Activated naive CD8-positive, alpha-beta T cell (primary cell): ENCODE measurements at regions not wholly inside any gene's neighbourhood (a gene's known extent, or its start where the extent isn't known, plus 50 kb on each side); places are given as distances from the start of the nearest gene placed in this dataset.
A peak's percentile ranks its signal among the peaks of the same experiment; 100 is the strongest.

Experiments used
- H3K27ac Mint-ChIP-seq: one replicate; pipeline ENCODE4 v1.8.0; 2021; ENCODE audit warnings: mixed read lengths
- H3K27me3 Mint-ChIP-seq: one replicate; pipeline ENCODE4 v1.8.0; 2021; ENCODE audit warnings: mixed read lengths
- H3K36me3 Mint-ChIP-seq: one replicate; pipeline ENCODE4 v1.8.0; 2021; ENCODE audit warnings: mixed read lengths
- H3K4me1 Mint-ChIP-seq: one replicate; pipeline ENCODE4 v1.8.0; 2021; ENCODE audit warnings: low read depth, mixed read lengths
- H3K4me3 Mint-ChIP-seq: one replicate; pipeline ENCODE4 v1.8.0; 2021; ENCODE audit warnings: mild to moderate bottlenecking, mixed read lengths
- H3K9me3 Mint-ChIP-seq: one replicate; pipeline ENCODE4 v1.8.0; 2021; ENCODE audit warnings: low read depth, mixed read lengths

GRCh38 chr6:41469156-41470028, 76.8 kb upstream of the FOXP4 start:
- H3K9me3 Mint-ChIP-seq, result no peaks in the 10 kb centered on the region
- peaks cover 33% of the 10 kb centered on the region for H3K27me3 Mint-ChIP-seq
- H3K27ac Mint-ChIP-seq, result no peak overlapping the region
- peaks cover 6% of the 10 kb centered on the region for H3K4me1 Mint-ChIP-seq
- no peaks in the 10 kb centered on the region for H3K36me3 Mint-ChIP-seq
- peak overlapping the region; percentile 86 for H3K4me3 Mint-ChIP-seq

DNA sequence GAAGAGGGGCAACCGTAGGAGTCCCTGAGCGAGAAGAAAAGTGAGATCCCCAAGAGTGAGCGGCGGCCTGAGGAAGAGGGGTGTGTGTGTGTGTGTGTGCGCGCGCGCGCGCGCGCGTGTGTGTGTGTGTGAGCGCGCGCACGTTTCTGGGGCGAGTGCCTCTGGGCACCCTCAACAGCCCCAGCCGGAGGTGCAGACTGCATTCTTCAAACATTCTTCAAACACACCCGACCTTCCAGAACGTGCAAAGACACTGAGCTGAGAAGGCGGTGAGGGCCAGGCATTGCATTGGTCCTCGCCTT, 76.2 kb upstream of the FOXP4 start:
- Mint-ChIP-seq H3K27me3 (peaks cover 33% of the 10 kb centered on the region), H3K27ac (no peak overlapping the region), H3K36me3 (no peaks in the 10 kb centered on the region), H3K4me3 (peak overlapping the region; percentile 86), H3K4me1 (peaks cover 6% of the 10 kb centered on the region), H3K9me3 (no peaks in the 10 kb centered on the region)

DNA sequence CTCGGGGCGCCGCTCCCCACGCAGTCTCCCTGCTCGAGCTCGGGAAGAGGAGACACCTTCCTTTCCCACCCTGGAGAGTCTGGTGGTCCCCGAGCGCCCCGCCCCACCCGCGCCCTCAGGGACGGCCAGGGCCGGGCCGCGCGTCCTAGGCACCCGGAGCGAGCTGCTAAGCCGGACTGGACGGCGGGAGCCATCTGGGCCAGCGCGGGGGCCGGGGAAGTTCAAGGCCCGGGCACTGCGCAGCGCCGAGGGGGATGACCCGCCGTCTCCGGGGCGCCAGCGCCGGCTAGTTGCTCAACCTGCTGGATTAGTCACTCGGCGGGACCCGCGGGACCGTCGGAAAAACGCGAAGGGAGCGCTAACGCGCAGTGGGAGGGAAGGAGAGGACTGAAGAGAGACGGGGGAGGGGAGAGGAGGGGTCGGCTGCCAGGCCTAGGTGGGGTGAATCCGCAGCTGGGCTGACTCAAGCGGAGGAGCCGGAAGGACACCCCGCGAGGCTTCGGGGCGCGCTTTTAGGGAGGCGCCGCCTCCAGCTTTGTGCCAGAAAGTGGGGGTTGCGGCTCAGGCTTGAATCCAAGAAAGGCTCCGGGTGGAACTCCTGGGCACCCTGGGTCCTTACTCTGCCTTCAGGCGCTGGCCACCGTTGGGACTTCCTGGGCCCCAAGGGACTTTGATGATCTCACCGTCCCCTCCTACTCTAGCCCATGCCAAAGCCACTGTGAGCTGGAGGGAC, 75.7 kb upstream of the FOXP4 start:
- peaks cover 34% of the 10 kb centered on the region for H3K27me3 Mint-ChIP-seq
- H3K4me1 Mint-ChIP-seq, result peaks cover 6% of the 10 kb centered on the region
- no peaks in the 10 kb centered on the region for H3K36me3 Mint-ChIP-seq
- peak overlapping the region; percentile 86 for H3K4me3 Mint-ChIP-seq
- no peaks in the 10 kb centered on the region for H3K9me3 Mint-ChIP-seq
- H3K27ac Mint-ChIP-seq, result no peak overlapping the region

DNA sequence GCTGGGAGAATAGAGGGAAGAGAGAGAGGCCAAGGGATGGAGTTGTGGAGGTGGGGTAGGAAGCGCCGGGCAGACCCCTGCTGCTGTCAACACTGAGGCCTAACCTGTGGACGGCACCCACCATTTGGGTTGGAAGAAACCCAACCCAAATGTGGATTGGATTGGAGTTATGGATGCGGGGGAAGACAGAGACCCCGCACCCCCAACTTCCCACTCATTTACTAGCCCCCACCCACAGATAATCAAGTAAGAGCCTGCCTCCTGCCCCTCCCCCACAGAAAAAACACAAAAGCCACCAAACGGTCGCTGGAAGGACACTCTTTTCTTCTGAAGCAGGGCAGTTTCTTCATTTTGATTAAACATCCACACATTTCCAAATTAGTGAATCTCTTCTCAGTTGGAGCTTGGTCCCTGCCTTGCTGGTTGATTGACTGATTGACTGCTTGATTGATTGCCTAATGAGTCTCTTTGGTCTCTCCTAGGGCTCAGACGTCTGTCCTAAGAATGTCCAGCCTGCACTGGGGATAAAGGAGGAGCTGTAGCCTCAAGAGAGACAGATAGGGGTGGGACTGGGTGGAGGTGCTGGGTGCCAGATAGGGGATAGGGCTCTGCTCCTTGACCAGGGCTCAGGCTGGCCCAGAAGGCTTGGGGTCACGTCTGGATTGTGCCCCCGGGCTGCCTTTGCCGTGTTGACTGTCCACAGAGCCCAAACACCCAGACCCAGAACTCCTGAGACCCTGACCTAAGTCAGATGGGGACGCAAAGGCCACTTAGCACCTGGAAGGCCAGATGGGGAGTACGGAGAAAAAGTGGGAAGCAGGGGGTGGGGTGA, 74.9 kb upstream of the FOXP4 start:
- H3K4me3 Mint-ChIP-seq, result peak overlapping the region; percentile 18
- H3K36me3 Mint-ChIP-seq, result no peaks in the 10 kb centered on the region
- no peaks in the 10 kb centered on the region for H3K9me3 Mint-ChIP-seq
- no peak overlapping the region for H3K27ac Mint-ChIP-seq
- peaks cover 6% of the 10 kb centered on the region for H3K4me1 Mint-ChIP-seq
- peaks cover 33% of the 10 kb centered on the region for H3K27me3 Mint-ChIP-seq

DNA sequence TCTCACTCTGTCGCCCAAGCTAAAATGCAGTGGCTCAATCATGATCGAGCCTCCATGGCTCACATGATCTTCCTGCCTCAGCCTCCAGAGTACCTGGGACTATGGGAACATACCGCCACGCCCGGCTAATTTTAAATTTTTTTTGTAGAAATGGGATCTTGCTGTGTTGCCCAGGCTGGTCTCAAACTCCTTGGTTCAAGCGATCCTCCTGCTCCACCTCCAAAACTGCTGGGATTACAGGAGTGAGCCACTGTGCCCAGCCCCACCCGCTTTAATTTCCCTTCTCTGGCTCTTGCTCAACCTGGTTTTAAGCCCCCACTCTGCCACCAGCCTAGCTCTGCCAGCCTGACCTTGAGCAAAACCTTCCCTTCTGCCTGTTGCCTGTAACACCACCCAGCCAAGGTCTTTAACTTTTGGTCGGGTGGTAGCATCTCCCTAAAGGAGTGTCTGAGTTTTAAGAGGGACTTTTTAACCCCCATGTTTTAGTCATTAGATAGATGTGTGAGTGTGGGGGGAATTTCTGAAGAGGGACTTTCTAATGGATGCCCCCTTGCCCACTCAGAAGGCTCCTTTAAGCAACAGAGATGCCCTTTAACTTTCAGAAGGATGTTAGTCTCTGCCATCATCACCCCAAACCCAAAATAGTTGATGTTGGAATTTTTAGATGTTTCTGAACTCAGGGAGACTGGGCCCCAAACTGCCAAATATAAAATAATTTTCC, 71.8 kb upstream of the FOXP4 start:
- Mint-ChIP-seq H3K9me3 (no peaks in the 10 kb centered on the region), H3K4me3 (no peak overlapping the region), H3K4me1 (peaks cover 6% of the 10 kb centered on the region), H3K36me3 (no peaks in the 10 kb centered on the region), H3K27ac (no peak overlapping the region), H3K27me3 (peaks cover 34% of the 10 kb centered on the region)

- no peaks in the 10 kb centered on the region for H3K9me3 Mint-ChIP-seq
- H3K4me1 Mint-ChIP-seq, result no peaks in the 10 kb centered on the region
- no peak overlapping the region for H3K27ac Mint-ChIP-seq
- H3K27me3 Mint-ChIP-seq, result peaks cover 28% of the 10 kb centered on the region
- H3K4me3 Mint-ChIP-seq, result no peak overlapping the region
- H3K36me3 Mint-ChIP-seq, result no peaks in the 10 kb centered on the region
These were observed 71.0 kb upstream of the FOXP4 start for GRCh38 chr6:41475164-41475563.

DNA sequence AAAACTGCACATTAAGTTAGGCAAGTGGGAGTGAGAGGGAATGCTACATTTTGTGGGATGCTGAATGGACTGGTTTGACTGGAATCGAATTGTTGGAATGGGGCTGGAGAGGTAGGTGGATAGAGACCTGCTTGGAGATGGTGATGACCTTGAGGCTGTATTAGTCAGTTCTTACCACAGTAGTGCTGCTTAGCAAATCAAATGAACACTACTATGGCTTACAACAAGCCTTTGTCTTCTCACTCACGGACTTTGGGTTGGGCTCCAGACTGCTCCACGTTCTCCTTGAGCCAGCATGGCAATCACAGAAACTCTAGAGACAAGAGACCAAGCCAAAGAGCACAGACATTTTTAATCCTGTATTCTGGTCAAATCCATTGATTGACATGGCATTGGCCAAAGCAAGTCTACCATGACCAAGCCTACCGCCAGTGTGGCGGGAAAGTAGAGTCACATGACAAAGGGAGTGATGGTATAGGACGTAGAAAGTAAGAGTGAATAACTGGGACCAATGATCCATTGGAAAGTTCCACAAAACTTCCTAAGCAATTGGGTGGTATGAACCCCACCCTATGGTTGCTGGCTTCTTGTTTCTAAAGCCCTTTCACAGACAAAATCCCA, 70.3 kb upstream of the FOXP4 start:
- no peaks in the 10 kb centered on the region for H3K36me3 Mint-ChIP-seq
- no peak overlapping the region for H3K4me3 Mint-ChIP-seq
- no peaks in the 10 kb centered on the region for H3K4me1 Mint-ChIP-seq
- no peak overlapping the region for H3K27ac Mint-ChIP-seq
- peaks cover 28% of the 10 kb centered on the region for H3K27me3 Mint-ChIP-seq
- H3K9me3 Mint-ChIP-seq, result no peaks in the 10 kb centered on the region

DNA sequence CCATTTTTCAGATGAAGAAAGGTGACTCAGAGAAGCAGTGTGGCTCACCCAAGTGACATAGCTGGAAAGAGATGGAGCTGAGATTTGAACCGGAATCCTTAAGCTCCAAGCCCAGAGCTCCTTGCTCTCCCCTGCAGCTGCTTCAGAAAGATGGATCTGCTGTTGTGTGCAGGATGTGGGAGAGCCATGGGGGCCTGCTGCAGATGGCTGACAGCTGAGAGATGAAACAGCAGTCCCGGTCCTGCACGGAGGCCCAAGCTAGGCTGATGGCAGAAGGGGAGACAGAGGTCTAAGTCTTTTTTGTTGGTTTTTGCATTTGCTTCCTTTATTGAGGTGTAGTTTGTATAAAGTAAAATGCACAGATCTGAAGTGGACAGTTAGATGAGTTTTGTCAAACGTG, 69.8 kb upstream of the FOXP4 start:
- peaks cover 26% of the 10 kb centered on the region for H3K27me3 Mint-ChIP-seq
- no peaks in the 10 kb centered on the region for H3K4me1 Mint-ChIP-seq
- H3K9me3 Mint-ChIP-seq, result no peaks in the 10 kb centered on the region
- H3K4me3 Mint-ChIP-seq, result no peak overlapping the region
- H3K36me3 Mint-ChIP-seq, result no peaks in the 10 kb centered on the region
- H3K27ac Mint-ChIP-seq, result no peak overlapping the region

- Mint-ChIP-seq H3K27me3 (peaks cover 21% of the 10 kb centered on the region), H3K4me3 (no peak overlapping the region), H3K9me3 (no peaks in the 10 kb centered on the region), H3K27ac (no peak overlapping the region), H3K36me3 (no peaks in the 10 kb centered on the region), H3K4me1 (no peaks in the 10 kb centered on the region)
These were observed 68.6 kb upstream of the FOXP4 start for GRCh38 chr6:41477572-41477971.

DNA sequence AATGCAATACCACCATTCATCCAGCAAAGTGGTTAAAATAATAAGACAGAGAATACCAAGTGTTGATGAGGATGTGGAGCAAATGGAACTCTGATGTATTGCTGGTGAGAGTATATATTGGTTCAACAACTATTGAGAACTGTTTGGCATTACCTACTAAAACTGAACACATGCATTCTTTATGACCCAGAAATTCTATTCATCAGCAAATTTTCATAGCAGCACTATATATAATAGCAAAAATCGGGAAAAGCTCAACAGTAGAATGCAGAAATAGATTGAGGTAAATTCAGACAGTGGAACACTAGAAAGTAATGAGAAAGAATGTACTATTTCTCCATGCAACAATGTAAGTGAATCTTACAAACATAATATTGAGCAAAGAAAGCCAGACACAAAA, 62.2 kb upstream of the FOXP4 start:
- H3K9me3 Mint-ChIP-seq, result no peaks in the 10 kb centered on the region

DNA sequence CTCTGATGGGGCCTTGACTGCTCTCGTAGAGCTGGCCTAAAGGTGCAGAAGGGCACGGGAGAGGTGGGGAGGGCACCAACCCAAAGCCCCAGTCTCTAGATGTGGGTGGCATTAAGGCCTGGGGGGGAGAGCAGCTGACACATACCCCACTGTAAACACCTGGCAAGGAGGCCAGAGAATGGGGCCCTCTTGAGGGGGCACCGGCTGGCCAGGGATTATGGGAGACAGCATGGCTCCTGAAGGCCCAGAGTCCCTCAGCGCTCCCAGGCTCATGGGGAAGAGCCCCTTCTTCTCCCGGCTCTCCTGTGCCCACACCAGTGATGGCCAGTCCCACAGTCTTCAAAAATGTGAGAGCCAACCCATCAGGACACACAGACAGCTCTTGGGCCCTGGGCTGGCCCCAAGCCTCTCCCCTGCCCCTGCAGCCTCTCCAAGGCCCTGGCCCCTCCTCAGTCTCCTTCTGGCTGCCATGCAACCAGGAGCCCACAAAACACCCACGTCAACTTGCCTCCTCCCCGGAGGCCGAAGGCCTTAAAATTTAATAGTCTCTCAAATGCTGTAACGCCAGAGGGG, 58.2 kb upstream of the FOXP4 start:
- no peaks in the 10 kb centered on the region for H3K4me1 Mint-ChIP-seq
- H3K27ac Mint-ChIP-seq, result no peak overlapping the region
- no peaks in the 10 kb centered on the region for H3K9me3 Mint-ChIP-seq
- no peak overlapping the region for H3K4me3 Mint-ChIP-seq
- H3K36me3 Mint-ChIP-seq, result no peaks in the 10 kb centered on the region
- H3K27me3 Mint-ChIP-seq, result peaks cover 11% of the 10 kb centered on the region

More for the DNA sequence above, 62.2 kb upstream of the FOXP4 start:
- no peak overlapping the region for H3K4me3 Mint-ChIP-seq
- peaks cover 6% of the 10 kb centered on the region for H3K27me3 Mint-ChIP-seq
- H3K4me1 Mint-ChIP-seq, result no peaks in the 10 kb centered on the region
- H3K36me3 Mint-ChIP-seq, result no peaks in the 10 kb centered on the region
- no peak overlapping the region for H3K27ac Mint-ChIP-seq

DNA sequence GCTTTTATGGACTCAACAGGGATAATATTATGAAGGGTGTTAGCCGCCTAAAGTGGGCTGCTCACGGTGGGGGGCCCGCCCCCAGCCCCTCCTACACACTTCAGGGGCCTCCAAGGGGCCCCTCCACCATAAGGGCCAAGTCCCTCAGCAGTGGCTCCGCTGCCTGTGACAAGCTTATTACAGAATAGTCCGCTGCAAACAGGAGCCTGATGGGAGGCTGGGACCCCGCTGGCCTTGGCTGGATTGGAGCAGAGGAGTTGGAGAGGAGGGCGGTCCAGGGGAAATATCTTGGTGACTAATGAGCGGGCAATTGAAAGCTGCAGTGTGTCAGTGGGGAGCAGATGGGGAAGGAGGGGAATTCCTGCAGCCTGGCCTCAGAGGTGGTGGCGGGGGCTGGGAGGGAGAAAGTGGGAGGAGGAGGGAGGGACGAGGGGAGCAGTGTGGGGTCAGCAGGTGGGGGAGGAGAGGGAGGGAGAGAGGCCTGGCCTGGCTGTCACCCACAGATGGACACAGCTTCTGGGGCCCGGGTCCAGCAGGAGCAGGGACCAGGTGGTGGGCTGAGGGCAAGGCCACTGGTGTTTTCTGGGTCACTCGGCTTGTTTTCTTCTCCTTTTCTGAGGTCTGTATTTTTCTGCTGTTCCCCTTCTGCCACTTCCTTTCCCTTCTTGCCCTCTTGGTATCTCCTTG, 57.6 kb upstream of the FOXP4 start:
- Mint-ChIP-seq H3K9me3 (no peaks in the 10 kb centered on the region), H3K4me3 (no peak overlapping the region), H3K4me1 (no peaks in the 10 kb centered on the region), H3K36me3 (no peaks in the 10 kb centered on the region), H3K27me3 (peaks cover 11% of the 10 kb centered on the region), H3K27ac (no peak overlapping the region)

DNA sequence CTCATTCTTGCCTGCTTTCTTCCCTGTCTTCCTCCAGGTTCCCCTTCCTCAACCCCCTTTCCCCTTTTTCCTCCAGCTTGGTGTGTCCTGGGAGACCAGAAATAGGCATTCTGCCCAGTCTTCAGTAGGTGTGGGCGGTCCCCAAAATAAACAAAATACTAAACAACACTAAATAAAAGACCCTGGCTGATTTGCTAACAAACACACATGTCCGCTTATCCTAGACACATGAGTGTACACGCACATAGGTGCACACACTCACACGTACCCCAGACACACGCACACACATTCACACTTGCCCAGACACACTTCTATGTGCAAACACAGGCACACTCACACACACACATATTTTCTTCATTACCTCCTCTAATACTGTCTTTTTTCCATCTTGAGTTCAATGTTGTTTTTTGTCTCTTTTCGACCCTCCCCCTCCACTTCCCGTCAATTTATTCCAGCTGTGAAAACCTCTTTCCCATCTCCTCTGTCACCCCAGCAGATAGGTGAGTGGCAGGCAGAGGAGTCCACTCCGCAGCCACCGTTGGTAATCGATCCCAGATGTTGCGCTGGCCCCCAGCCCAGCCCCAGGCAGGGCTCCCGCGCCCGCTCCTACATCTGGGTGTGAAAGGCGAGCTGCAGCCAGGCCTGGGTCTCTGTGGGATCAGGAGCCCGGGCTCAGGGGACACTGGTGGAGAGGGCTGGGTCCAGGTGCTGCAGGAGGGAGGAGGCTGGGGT, 56.9 kb upstream of the FOXP4 start:
- no peaks in the 10 kb centered on the region for H3K4me1 Mint-ChIP-seq
- no peaks in the 10 kb centered on the region for H3K9me3 Mint-ChIP-seq
- H3K27ac Mint-ChIP-seq, result no peak overlapping the region
- no peaks in the 10 kb centered on the region for H3K36me3 Mint-ChIP-seq
- H3K27me3 Mint-ChIP-seq, result peaks cover 16% of the 10 kb centered on the region
- H3K4me3 Mint-ChIP-seq, result no peak overlapping the region
